GM12873 (cell line): ENCODE measurements at regions not wholly inside any gene's neighbourhood (a gene's known extent, or its start where the extent isn't known, plus 50 kb on each side); places are given as distances from the start of the nearest gene placed in this dataset.

Source experiments
- CTCF ChIP-seq: IDR thresholded peaks from 2 replicates; pipeline ENCODE4 v1.5.1; 2012; ENCODE audit warnings: low read depth, mild to moderate bottlenecking, moderate library complexity, low read length, control low read depth; ENCODE audit not compliant: insufficient read depth; ENCODE audit errors: missing control alignments

- TF ChIP-seq CTCF: no peak
These were observed 119.7 kb downstream of the FAM174A start for GRCh38 chr5:100654895-100655294.

GRCh38 chr5:100659080-100659795 lies 124.1 kb downstream of the FAM174A start:
- TF ChIP-seq CTCF: no peak

- no peak for TF ChIP-seq CTCF
These were observed 129.0 kb downstream of the FAM174A start for GRCh38 chr5:100664140-100664539.

- TF ChIP-seq CTCF: no peak
These were observed 132.0 kb downstream of the FAM174A start for GRCh38 chr5:100667161-100667630.

GRCh38 chr5:100668511-100668910 lies 133.3 kb downstream of the FAM174A start:
- TF ChIP-seq CTCF: no peak

- TF ChIP-seq CTCF: no peak
These were observed 141.8 kb downstream of the FAM174A start for GRCh38 chr5:100676817-100677631.

GRCh38 chr5:100682625-100683024 lies 147.5 kb downstream of the FAM174A start:
- TF ChIP-seq CTCF: no peak
